ENCODE measurements at regions not wholly inside any gene's neighbourhood (a gene's known extent, or its start where the extent isn't known, plus 50 kb on each side); places are given as distances from the start of the nearest gene placed in this dataset.

- H3K9me3 ChIP-seq, result no peaks in the 10 kb centered on the region
- no peak for TF ChIP-seq CTCF (IDR thresholded peaks at IDR 0.05)
- TF ChIP-seq POLR2A (IDR thresholded peaks at IDR 0.05), result no peak
- DNase-seq, result no peak
- no peak overlapping the region for H3K27ac ChIP-seq
- no peaks in the 10 kb centered on the region for H3K27me3 ChIP-seq
- no peaks in the 10 kb centered on the region for H3K4me1 ChIP-seq
- H3K4me3 ChIP-seq, result no peak overlapping the region
- intact Hi-C loops (cut with DNase I; ENCODE audit: low total_unique reads), result no loop called here
- WGBS, 2 donors, result 83 to 88% methylated on average over 6 of the region's 6 CpGs
- H3K36me3 ChIP-seq (ENCODE audit: low read depth, missing control alignments), result no peaks in the 10 kb centered on the region
Measured at GRCh38 chrX:20325786-20326388, 59.2 kb upstream of the RPS6KA3 start.

GRCh38 chrX:20322887-20323286 is 56.2 kb upstream of the RPS6KA3 start:
- no peaks in the 10 kb centered on the region for H3K4me1 ChIP-seq
- no peak for TF ChIP-seq CTCF (IDR thresholded peaks at IDR 0.05)
- TF ChIP-seq POLR2A (IDR thresholded peaks at IDR 0.05), result no peak
- no peaks in the 10 kb centered on the region for H3K9me3 ChIP-seq
- DNase-seq, result no peak
- no peaks in the 10 kb centered on the region for H3K27me3 ChIP-seq
- no peak overlapping the region for H3K4me3 ChIP-seq
- H3K36me3 ChIP-seq (ENCODE audit: low read depth, missing control alignments), result no peaks in the 10 kb centered on the region
- WGBS, 2 donors, result 81 to 96% methylated on average over 5 of the region's 5 CpGs
- intact Hi-C loops (cut with DNase I; ENCODE audit: low total_unique reads), result no loop called here
- H3K27ac ChIP-seq, result no peak overlapping the region

- H3K27me3 ChIP-seq, result no peaks in the 10 kb centered on the region
- H3K27ac ChIP-seq, result no peak overlapping the region
- H3K36me3 ChIP-seq (ENCODE audit: low read depth, missing control alignments), result no peaks in the 10 kb centered on the region
- no peak overlapping the region for H3K4me3 ChIP-seq
- TF ChIP-seq POLR2A (IDR thresholded peaks at IDR 0.05), result no peak
- TF ChIP-seq CTCF (IDR thresholded peaks at IDR 0.05), result no peak
- intact Hi-C loops (cut with DNase I; ENCODE audit: low total_unique reads), result no loop called here
- WGBS, 2 donors, result 74 to 75% methylated on average over 12 of the region's 12 CpGs
- H3K4me1 ChIP-seq, result no peaks in the 10 kb centered on the region
- no peaks in the 10 kb centered on the region for H3K9me3 ChIP-seq
- DNase-seq, result no peak
Measured at GRCh38 chrX:20320461-20321159, 53.9 kb upstream of the RPS6KA3 start.

- TF ChIP-seq POLR2A (IDR thresholded peaks at IDR 0.05), result no peak
- no peak for TF ChIP-seq CTCF (IDR thresholded peaks at IDR 0.05)
- no peaks in the 10 kb centered on the region for H3K36me3 ChIP-seq (ENCODE audit: low read depth, missing control alignments)
- intact Hi-C loops (cut with DNase I; ENCODE audit: low total_unique reads), result no loop called here
- H3K4me3 ChIP-seq, result no peak overlapping the region
- no peaks in the 10 kb centered on the region for H3K9me3 ChIP-seq
- H3K4me1 ChIP-seq, result no peaks in the 10 kb centered on the region
- DNase-seq, result no peak
- 88 to 93% methylated on average over 4 of the region's 4 CpGs for WGBS, 2 donors
- H3K27ac ChIP-seq, result no peak overlapping the region
- no peaks in the 10 kb centered on the region for H3K27me3 ChIP-seq
Measured at GRCh38 chrX:20319054-20319453, 52.3 kb upstream of the RPS6KA3 start.

GRCh38 chrX:20317873-20318272 is 51.2 kb upstream of the RPS6KA3 start:
- H3K36me3 ChIP-seq (ENCODE audit: low read depth, missing control alignments), result no peaks in the 10 kb centered on the region
- no peak overlapping the region for H3K4me3 ChIP-seq
- DNase-seq, result no peak
- intact Hi-C loops (cut with DNase I; ENCODE audit: low total_unique reads), result no loop called here
- H3K9me3 ChIP-seq, result no peaks in the 10 kb centered on the region
- H3K4me1 ChIP-seq, result no peaks in the 10 kb centered on the region
- H3K27me3 ChIP-seq, result no peaks in the 10 kb centered on the region
- no peak overlapping the region for H3K27ac ChIP-seq
- WGBS, 2 donors, result 84 to 85% methylated on average over 4 to 5 of the region's 5 CpGs
- TF ChIP-seq POLR2A (IDR thresholded peaks at IDR 0.05) (no peak), CTCF (IDR thresholded peaks at IDR 0.05) (no peak)
